MM.1S (cell line): ENCODE measurements at regions not wholly inside any gene's neighbourhood (a gene's known extent, or its start where the extent isn't known, plus 50 kb on each side); places are given as distances from the start of the nearest gene placed in this dataset.

ENCODE experiments used
- DNase-seq: peaks from one replicate; pipeline ENCODE4 v3.0.0-alpha.2; 2015
- H2AFZ ChIP-seq: fragments of 300-600 bp; sonication (generic); 2 replicates; pipeline ENCODE4 v1.6.0; 2016; ENCODE audit warnings: antibody characterized with exemption, low read length
- H3F3A ChIP-seq: fragments of 300-600 bp; sonication (generic); 2 replicates; pipeline ENCODE4 v1.6.1; 2016; ENCODE audit warnings: mild to moderate bottlenecking, antibody characterized with exemption, low read length, moderate library complexity, mixed read lengths; ENCODE audit not compliant: insufficient read depth
- H3K27ac ChIP-seq: fragments of 300-600 bp; sonication (generic); 2 replicates; pipeline ENCODE4 v1.5.1; 2016; ENCODE audit warnings: mild to moderate bottlenecking, low read length
- H3K27me3 ChIP-seq: fragments of 300-600 bp; sonication (generic); replicated peaks from 2 replicates; pipeline ENCODE4 v1.6.0; 2016; ENCODE audit warnings: low read length; ENCODE audit not compliant: insufficient read depth
- H3K36me3 ChIP-seq: fragments of 300-600 bp; sonication (generic); replicated peaks from 2 replicates; pipeline ENCODE4 v1.6.1; 2016; ENCODE audit warnings: mild to moderate bottlenecking, low read length, mixed read lengths; ENCODE audit not compliant: insufficient read depth
- H3K4me1 ChIP-seq: fragments of 300-600 bp; sonication (generic); 2 replicates; pipeline ENCODE4 v1.6.1; 2016; ENCODE audit warnings: low read length, mixed read lengths
- H3K4me2 ChIP-seq: fragments of 300-600 bp; sonication (generic); 2 replicates; pipeline ENCODE4 v1.6.0; 2016; ENCODE audit warnings: low read depth, low read length
- H3K4me3 ChIP-seq: fragments of 300-600 bp; sonication (generic); 2 replicates; pipeline ENCODE4 v1.5.1; 2016; ENCODE audit warnings: low read length, mixed read lengths
- H3K79me2 ChIP-seq: fragments of 300-600 bp; sonication (generic); 2 replicates; pipeline ENCODE4 v1.6.1; 2016; ENCODE audit warnings: mixed run types, low read length, mixed read lengths
- H3K9ac ChIP-seq: fragments of 300-600 bp; sonication (generic); 2 replicates; pipeline ENCODE4 v1.6.1; 2016; ENCODE audit warnings: low read length, mixed read lengths
- H3K9me2 ChIP-seq: fragments of 300-600 bp; sonication (generic); replicated peaks from 2 replicates; pipeline ENCODE4 v1.6.1; 2016; ENCODE audit warnings: mild to moderate bottlenecking, low read length, mixed read lengths; ENCODE audit not compliant: insufficient read depth
- H3K9me3 ChIP-seq: fragments of 300-600 bp; sonication (generic); replicated peaks from 2 replicates; pipeline ENCODE4 v1.6.1; 2016; ENCODE audit warnings: mild to moderate bottlenecking, low read length, mixed read lengths; ENCODE audit not compliant: insufficient read depth
- H4K20me1 ChIP-seq: fragments of 300-600 bp; sonication (generic); 2 replicates; pipeline ENCODE4 v1.6.1; 2016; ENCODE audit warnings: mild to moderate bottlenecking, low read length, moderate library complexity, mixed read lengths; ENCODE audit not compliant: insufficient read depth
- EZH2 ChIP-seq: fragments of 300-600 bp; sonication (generic); optimal IDR thresholded peaks from 2 replicates; pipeline ENCODE3; 2017; ENCODE audit warnings: low read depth, mild to moderate bottlenecking, antibody characterized with exemption, low read length, mixed read lengths
- EZH2phosphoT487 ChIP-seq: fragments of 300-600 bp; sonication (generic); IDR thresholded peaks from 2 replicates; pipeline ENCODE4 v1.6.1; 2018; ENCODE audit warnings: antibody characterized with exemption, low read length
- TF ChIP-seq, protein P1 (sequence below): fragments of 300-600 bp; sonication (generic); IDR thresholded peaks from 2 replicates; pipeline ENCODE4 v1.5.1; 2016; ENCODE audit warnings: antibody characterized with exemption, low read length, mixed read lengths

- no peak overlapping the region for H3K4me3 ChIP-seq
- DNase-seq = no peak
These were observed 242.8 kb upstream of the VLDLR start for GRCh38 chr9:2378816-2379215.

DNA sequence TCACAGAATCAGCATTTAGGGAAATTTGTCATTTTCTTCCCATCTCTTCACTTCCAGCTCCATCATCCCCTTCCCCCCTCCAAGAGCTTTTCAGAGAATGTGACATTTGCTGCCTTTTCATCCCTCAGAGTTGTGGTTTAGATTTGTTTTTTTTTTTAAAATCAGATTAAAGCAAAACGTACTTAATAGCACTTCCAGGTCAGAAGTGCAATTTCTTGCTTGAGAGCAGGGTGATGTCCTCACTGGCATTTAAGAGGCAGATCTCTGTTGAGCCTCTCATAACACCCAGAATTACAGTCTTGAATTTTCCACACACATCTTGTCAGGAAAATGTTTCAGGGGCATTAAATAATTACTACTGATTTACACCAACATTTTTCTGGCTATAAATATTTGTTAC is 236.8 kb upstream of the VLDLR start:
- no peak overlapping the region for H3K4me2 ChIP-seq
- H3K36me3 ChIP-seq = no peaks in the 10 kb centered on the region
- H3K4me1 ChIP-seq = no peaks in the 10 kb centered on the region
- TF ChIP-seq EZH2 (no peak), EZH2phosphoT487 (no peak)
- TF ChIP-seq, protein P1, sequence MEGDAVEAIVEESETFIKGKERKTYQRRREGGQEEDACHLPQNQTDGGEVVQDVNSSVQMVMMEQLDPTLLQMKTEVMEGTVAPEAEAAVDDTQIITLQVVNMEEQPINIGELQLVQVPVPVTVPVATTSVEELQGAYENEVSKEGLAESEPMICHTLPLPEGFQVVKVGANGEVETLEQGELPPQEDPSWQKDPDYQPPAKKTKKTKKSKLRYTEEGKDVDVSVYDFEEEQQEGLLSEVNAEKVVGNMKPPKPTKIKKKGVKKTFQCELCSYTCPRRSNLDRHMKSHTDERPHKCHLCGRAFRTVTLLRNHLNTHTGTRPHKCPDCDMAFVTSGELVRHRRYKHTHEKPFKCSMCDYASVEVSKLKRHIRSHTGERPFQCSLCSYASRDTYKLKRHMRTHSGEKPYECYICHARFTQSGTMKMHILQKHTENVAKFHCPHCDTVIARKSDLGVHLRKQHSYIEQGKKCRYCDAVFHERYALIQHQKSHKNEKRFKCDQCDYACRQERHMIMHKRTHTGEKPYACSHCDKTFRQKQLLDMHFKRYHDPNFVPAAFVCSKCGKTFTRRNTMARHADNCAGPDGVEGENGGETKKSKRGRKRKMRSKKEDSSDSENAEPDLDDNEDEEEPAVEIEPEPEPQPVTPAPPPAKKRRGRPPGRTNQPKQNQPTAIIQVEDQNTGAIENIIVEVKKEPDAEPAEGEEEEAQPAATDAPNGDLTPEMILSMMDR = no peak
- DNase-seq = no peak
- H3K27ac ChIP-seq = no peak overlapping the region
- H3K27me3 ChIP-seq = no peaks in the 10 kb centered on the region
- no peak overlapping the region for H2AFZ ChIP-seq
- no peaks in the 10 kb centered on the region for H3K9me3 ChIP-seq
- H3K9me2 ChIP-seq = no peaks in the 10 kb centered on the region
- H4K20me1 ChIP-seq = no peaks in the 10 kb centered on the region
- no peaks in the 10 kb centered on the region for H3F3A ChIP-seq
- no peak overlapping the region for H3K4me3 ChIP-seq
- H3K9ac ChIP-seq = no peak overlapping the region
- no peaks in the 10 kb centered on the region for H3K79me2 ChIP-seq

More at GRCh38 chr9:2378816-2379215, 242.8 kb upstream of the VLDLR start:
- no peaks in the 10 kb centered on the region for H4K20me1 ChIP-seq
- H2AFZ ChIP-seq = no peak overlapping the region
- no peaks in the 10 kb centered on the region for H3K4me1 ChIP-seq
- H3K36me3 ChIP-seq = no peaks in the 10 kb centered on the region
- TF ChIP-seq, protein P1 = no peak
- no peak for TF ChIP-seq EZH2phosphoT487
- TF ChIP-seq EZH2 = no peak
- no peaks in the 10 kb centered on the region for H3K9me3 ChIP-seq
- H3K27me3 ChIP-seq = no peaks in the 10 kb centered on the region
- H3K4me2 ChIP-seq = no peak overlapping the region
- H3K9ac ChIP-seq = no peak overlapping the region
- no peaks in the 10 kb centered on the region for H3F3A ChIP-seq
- no peak overlapping the region for H3K27ac ChIP-seq
- no peaks in the 10 kb centered on the region for H3K79me2 ChIP-seq
- H3K9me2 ChIP-seq = no peaks in the 10 kb centered on the region

- Histone ChIP-seq H3K9ac (no peak overlapping the region), H3K79me2 (no peaks in the 10 kb centered on the region), H3K4me2 (no peak overlapping the region), H3K4me1 (no peaks in the 10 kb centered on the region), H4K20me1 (no peaks in the 10 kb centered on the region), H3K27me3 (no peaks in the 10 kb centered on the region), H2AFZ (no peak overlapping the region), H3F3A (no peaks in the 10 kb centered on the region), H3K9me2 (no peaks in the 10 kb centered on the region), H3K36me3 (no peaks in the 10 kb centered on the region), H3K9me3 (no peaks in the 10 kb centered on the region), H3K4me3 (no peak overlapping the region), H3K27ac (no peak overlapping the region)
- no peak for DNase-seq
- TF ChIP-seq, protein P1 = no peak
- TF ChIP-seq EZH2 (no peak), EZH2phosphoT487 (no peak)
These were observed 235.8 kb upstream of the VLDLR start for GRCh38 chr9:2385746-2386145.

DNA sequence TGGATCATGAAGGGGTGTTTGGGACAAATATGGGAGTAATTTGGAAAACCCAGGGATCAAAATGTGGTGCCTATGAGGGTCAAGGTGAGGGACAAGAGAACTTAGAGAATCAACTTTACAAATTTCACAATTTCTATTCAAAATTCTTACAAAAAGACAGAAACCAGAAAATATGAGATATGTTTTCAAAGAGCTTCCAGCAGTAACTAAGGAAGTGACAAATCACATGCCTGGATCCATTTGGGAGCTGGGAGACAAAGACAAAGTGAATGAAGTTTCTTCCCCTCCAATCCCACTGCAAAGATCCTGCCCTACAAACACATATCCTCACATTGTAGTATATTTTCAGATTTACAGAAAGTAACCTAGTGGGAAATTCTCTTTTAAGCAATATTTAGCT is 235.0 kb upstream of the VLDLR start:
- Histone ChIP-seq H3F3A (no peaks in the 10 kb centered on the region), H3K4me2 (no peak overlapping the region), H2AFZ (no peak overlapping the region), H3K4me1 (no peaks in the 10 kb centered on the region), H3K27me3 (no peaks in the 10 kb centered on the region), H3K9ac (no peak overlapping the region), H3K27ac (no peak overlapping the region), H3K36me3 (no peaks in the 10 kb centered on the region), H4K20me1 (no peaks in the 10 kb centered on the region), H3K9me3 (no peaks in the 10 kb centered on the region), H3K4me3 (no peak overlapping the region), H3K79me2 (no peaks in the 10 kb centered on the region), H3K9me2 (no peaks in the 10 kb centered on the region)
- no peak for DNase-seq
- TF ChIP-seq, protein P1 = no peak
- no peak for TF ChIP-seq EZH2
- no peak for TF ChIP-seq EZH2phosphoT487
